Ovary (tissue), 3 donors: ENCODE measurements at regions not wholly inside any gene's neighbourhood (a gene's known extent, or its start where the extent isn't known, plus 50 kb on each side); places are given as distances from the start of the nearest gene placed in this dataset.

Source experiments
- CTCF ChIP-seq, 3 donors: fragments of 450-650 bp in 2 of 3; fragments of 200-600 bp in 1 of 3; IDR thresholded peaks; one replicate each; pipeline versions ENCODE4 v1.5.1 to v1.8.0; 2016 to 2022; ENCODE audit warnings: antibody characterized with exemption in 3 of 3, mild to moderate bottlenecking in 1 of 3
- POLR2A ChIP-seq: fragments of 450-650 bp; IDR thresholded peaks from one replicate; pipeline ENCODE4 v1.6.1; 2017; ENCODE audit warnings: antibody characterized with exemption, mild to moderate bottlenecking, moderate library complexity
- donor health status: DM: no; HTN: no; CAD: no.

GRCh38 chr6:4487538-4487937 lies 288.7 kb upstream of the CDYL start:
- TF ChIP-seq CTCF (IDR thresholded peaks at IDR 0.05) (no peak), POLR2A (no peak)
